ENCODE measurements at regions not wholly inside any gene's neighbourhood (a gene's known extent, or its start where the extent isn't known, plus 50 kb on each side); places are given as distances from the start of the nearest gene placed in this dataset.

GRCh38 chr12:66020481-66020880 lies 110.1 kb downstream of the LLPH start:
- DNase-seq (ENCODE audit: extremely low read depth, insufficient read length) = no peak
- no peak for TF ChIP-seq CTCF (IDR thresholded peaks at IDR 0.05; ENCODE audit: insufficient read depth, low read length, poor library complexity, severe bottlenecking)
- H3K4me3 ChIP-seq (replicated peaks; ENCODE audit: low read depth, low read length) = no peak overlapping the region
- H3K27me3 ChIP-seq (replicated peaks; ENCODE audit: control insufficient read depth, insufficient read depth, low read length) = no peaks in the 10 kb centered on the region
- H3K36me3 ChIP-seq (ENCODE audit: control insufficient read depth, insufficient read depth, low read length) = no peaks in the 10 kb centered on the region

- no peak for TF ChIP-seq CTCF (IDR thresholded peaks at IDR 0.05; ENCODE audit: insufficient read depth, low read length, poor library complexity, severe bottlenecking)
- Histone ChIP-seq H3K36me3 (ENCODE audit: control insufficient read depth, insufficient read depth, low read length) (no peaks in the 10 kb centered on the region), H3K27me3 (replicated peaks; ENCODE audit: control insufficient read depth, insufficient read depth, low read length) (no peaks in the 10 kb centered on the region), H3K4me3 (replicated peaks; ENCODE audit: low read depth, low read length) (no peak overlapping the region)
- no peak for DNase-seq (ENCODE audit: extremely low read depth, insufficient read length)
Observed at GRCh38 chr12:66017736-66018135, 112.8 kb downstream of the LLPH start.

Measured in GM06990 (cell line).